GM21717 (cell line): ENCODE measurements at regions not wholly inside any gene's neighbourhood (a gene's known extent, or its start where the extent isn't known, plus 50 kb on each side); places are given as distances from the start of the nearest gene placed in this dataset.

ENCODE experiments used
- ATAC-seq: cut with Tn5 transposase; IDR thresholded peaks from one replicate; pipeline ENCODE4 v1.9.1; 2021; ENCODE audit warnings: mild to moderate bottlenecking, moderate library complexity; ENCODE audit not compliant: unreplicated experiment

- ATAC-seq, result no peak
These were observed 1385.0 kb downstream of the TBC1D22A start for GRCh38 chr22:48147404-48147803.

- ATAC-seq, result no peak
These were observed 1384.0 kb downstream of the TBC1D22A start for GRCh38 chr22:48146426-48146825.

GRCh38 chr22:48145738-48146137 is 1383.3 kb downstream of the TBC1D22A start:
- no peak for ATAC-seq

GRCh38 chr22:48144318-48144717 is 1381.9 kb downstream of the TBC1D22A start:
- ATAC-seq, result no peak

GRCh38 chr22:48143856-48144255 is 1381.4 kb downstream of the TBC1D22A start:
- ATAC-seq, result no peak

- ATAC-seq, result no peak
These were observed 1379.9 kb downstream of the TBC1D22A start for GRCh38 chr22:48142388-48142787.

GRCh38 chr22:48141301-48141700 is 1378.9 kb downstream of the TBC1D22A start:
- no peak for ATAC-seq

- no peak for ATAC-seq
These were observed 1377.9 kb downstream of the TBC1D22A start for GRCh38 chr22:48140261-48140813.

- no peak for ATAC-seq
These were observed 1377.3 kb downstream of the TBC1D22A start for GRCh38 chr22:48139776-48140175.

GRCh38 chr22:48138855-48139254 is 1376.4 kb downstream of the TBC1D22A start:
- no peak for ATAC-seq

- ATAC-seq, result no peak
These were observed 1376.0 kb downstream of the TBC1D22A start for GRCh38 chr22:48138427-48138826.

GRCh38 chr22:48137640-48138039 is 1375.2 kb downstream of the TBC1D22A start:
- ATAC-seq, result no peak

- no peak for ATAC-seq
These were observed 1373.1 kb downstream of the TBC1D22A start for GRCh38 chr22:48135592-48135991.

- no peak for ATAC-seq
These were observed 1363.0 kb downstream of the TBC1D22A start for GRCh38 chr22:48125416-48125815.

- ATAC-seq, result no peak
These were observed 1359.5 kb downstream of the TBC1D22A start for GRCh38 chr22:48121984-48122383.

GRCh38 chr22:48118654-48119053 is 1356.2 kb downstream of the TBC1D22A start:
- ATAC-seq, result no peak

GRCh38 chr22:48116871-48117270 is 1354.4 kb downstream of the TBC1D22A start:
- ATAC-seq, result no peak

- ATAC-seq, result no peak
These were observed 1350.5 kb downstream of the TBC1D22A start for GRCh38 chr22:48112687-48113521.

- no peak for ATAC-seq
These were observed 1344.3 kb downstream of the TBC1D22A start for GRCh38 chr22:48106715-48107259.

- no peak for ATAC-seq
These were observed 1343.8 kb downstream of the TBC1D22A start for GRCh38 chr22:48106215-48106614.

GRCh38 chr22:48105259-48105658 is 1342.8 kb downstream of the TBC1D22A start:
- no peak for ATAC-seq

GRCh38 chr22:48104766-48105165 is 1342.3 kb downstream of the TBC1D22A start:
- no peak for ATAC-seq
